AG04449 (cell line): ENCODE measurements at regions not wholly inside any gene's neighbourhood (a gene's known extent, or its start where the extent isn't known, plus 50 kb on each side); places are given as distances from the start of the nearest gene placed in this dataset.

Experiments
- CTCF ChIA-PET: fragments of 350-600 bp; formaldehyde crosslinking; extraction: SDS; loops from one replicate; lab custom pipeline; 2021; ENCODE audit warnings: antibody characterized with exemption; lab: Yijun Ruan, JAX
- POLR2A ChIA-PET: fragments of 400-600, 350-600 bp; formaldehyde crosslinking; extraction: SDS; loops from one replicate; lab custom pipeline; 2020; ENCODE audit warnings: antibody characterized with exemption, inconsistent platforms; lab: Yijun Ruan, JAX
- DNase-seq: peaks from one replicate; pipeline ENCODE4 v3.0.0-alpha.2; 2010; ENCODE audit warnings: low read depth, low spot score
- H3K4me3 ChIP-seq: 2 replicates; pipeline ENCODE4 v1.5.1; 2011; ENCODE audit warnings: low read depth, mild to moderate bottlenecking, control low read depth, low read length
- TF ChIP-seq, protein P1 (sequence below): IDR thresholded peaks from one replicate; pipeline ENCODE4 v1.5.1; 2011; ENCODE audit warnings: mild to moderate bottlenecking, moderate library complexity, low read length, control low read depth, inconsistent platforms; ENCODE audit not compliant: insufficient read depth; ENCODE audit errors: missing control alignments

DNA sequence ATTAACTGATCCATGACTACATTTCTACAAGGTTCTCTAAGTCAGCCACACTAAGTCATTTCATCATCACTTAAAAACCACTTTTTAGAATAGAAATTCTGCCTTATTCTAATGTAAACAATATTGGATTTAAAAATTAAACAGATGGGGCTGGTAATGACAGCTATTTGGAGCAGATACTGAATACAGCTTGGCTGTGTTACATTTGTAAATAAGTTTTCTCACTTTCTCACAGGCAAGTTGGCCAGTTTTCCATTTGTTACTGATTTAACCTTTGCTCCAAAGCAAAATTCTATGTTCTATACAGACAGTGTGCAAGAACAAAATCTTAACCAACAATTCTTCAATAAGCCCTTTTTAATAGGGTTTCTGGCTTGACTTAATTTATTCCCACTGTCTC is 370.7 kb downstream of the GRIA2 start:
- POLR2A ChIA-PET: no interaction called here
- TF ChIP-seq, protein P1, sequence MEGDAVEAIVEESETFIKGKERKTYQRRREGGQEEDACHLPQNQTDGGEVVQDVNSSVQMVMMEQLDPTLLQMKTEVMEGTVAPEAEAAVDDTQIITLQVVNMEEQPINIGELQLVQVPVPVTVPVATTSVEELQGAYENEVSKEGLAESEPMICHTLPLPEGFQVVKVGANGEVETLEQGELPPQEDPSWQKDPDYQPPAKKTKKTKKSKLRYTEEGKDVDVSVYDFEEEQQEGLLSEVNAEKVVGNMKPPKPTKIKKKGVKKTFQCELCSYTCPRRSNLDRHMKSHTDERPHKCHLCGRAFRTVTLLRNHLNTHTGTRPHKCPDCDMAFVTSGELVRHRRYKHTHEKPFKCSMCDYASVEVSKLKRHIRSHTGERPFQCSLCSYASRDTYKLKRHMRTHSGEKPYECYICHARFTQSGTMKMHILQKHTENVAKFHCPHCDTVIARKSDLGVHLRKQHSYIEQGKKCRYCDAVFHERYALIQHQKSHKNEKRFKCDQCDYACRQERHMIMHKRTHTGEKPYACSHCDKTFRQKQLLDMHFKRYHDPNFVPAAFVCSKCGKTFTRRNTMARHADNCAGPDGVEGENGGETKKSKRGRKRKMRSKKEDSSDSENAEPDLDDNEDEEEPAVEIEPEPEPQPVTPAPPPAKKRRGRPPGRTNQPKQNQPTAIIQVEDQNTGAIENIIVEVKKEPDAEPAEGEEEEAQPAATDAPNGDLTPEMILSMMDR: no peak
- CTCF ChIA-PET: no interaction called here
- no peak for DNase-seq
- H3K4me3 ChIP-seq: no peak overlapping the region

DNA sequence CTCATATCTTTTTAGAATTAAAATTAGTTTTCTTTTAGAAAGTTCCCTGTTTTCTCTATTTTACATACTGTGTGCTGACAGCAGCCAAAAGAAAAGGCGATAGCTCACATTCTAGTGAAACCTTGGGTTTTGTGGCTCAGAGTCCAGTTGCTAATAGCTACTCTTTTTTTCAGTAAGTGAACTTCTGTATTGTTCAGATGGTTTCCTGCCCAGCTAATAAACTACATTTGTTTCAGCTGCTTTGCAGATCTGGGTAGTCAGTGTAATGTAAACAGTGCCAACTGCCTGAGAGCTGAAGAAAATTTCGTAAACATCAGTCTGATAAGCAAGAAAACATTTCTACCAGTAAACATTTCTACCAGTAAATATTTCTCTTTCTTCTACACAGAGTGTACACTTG is 370.2 kb downstream of the GRIA2 start:
- TF ChIP-seq, protein P1: no peak
- ChIA-PET CTCF (interaction anchor here (0.9 kb wide), 1 partner anchor 10 kb away, joined by 3 read pairs; no protein-coding TSS in a partner anchor), POLR2A (no interaction called here)
- H3K4me3 ChIP-seq: no peak overlapping the region
- DNase-seq: no peak

DNA sequence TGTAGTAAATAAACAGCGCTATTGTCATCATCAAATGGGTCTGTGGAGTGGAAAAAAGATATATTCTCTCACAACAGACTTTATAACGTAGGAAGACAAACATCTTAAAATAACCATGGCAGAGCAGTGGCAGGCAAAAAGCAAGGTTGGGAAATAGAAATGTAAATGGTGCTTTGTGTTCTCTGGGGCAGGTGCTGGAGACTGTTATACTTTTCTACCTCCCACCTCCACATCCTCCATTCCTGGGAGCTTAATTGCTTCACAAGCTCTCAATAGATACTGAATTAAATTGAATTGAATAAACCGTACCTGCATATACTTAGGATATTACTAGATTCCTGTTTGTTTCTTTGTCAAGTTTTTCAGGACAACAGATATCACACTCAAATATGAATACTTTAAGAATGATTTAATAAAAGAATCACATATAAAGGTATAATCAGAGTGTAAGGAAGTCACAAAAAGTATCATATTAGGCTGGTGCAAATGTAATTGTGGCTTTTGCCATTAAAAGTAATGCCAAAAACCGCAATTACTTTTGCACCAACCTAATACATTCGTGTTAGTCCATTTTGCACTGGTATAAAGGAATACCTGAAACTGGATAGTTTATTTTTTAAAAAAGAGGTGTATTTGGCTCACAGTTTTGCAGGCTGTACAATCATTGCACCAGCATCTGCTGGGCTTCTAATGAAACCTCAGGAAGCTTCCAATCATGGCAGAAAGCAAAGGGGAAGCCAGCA is 367.3 kb downstream of the GRIA2 start:
- H3K4me3 ChIP-seq: no peak overlapping the region
- TF ChIP-seq, protein P1: no peak
- DNase-seq: no peak
- ChIA-PET POLR2A (no interaction called here), CTCF (no interaction called here)

DNA sequence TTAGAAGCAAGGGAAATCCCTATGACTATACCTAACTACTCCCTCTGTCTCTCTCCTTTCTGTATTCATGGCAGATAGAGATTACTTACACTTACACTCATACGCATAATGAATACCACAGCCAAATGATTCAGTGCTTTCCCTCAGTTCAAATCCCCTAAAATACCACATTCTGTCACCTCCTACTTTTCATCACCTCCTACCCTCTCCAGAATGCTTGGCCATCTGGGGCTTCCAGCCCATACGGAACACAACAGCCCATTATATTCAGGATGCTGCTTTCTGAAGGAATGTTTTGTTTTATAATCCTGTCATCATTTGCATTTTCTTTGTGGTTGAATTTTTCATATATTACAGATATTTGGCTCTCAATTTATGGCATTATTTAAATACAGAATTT is 361.6 kb downstream of the GRIA2 start:
- POLR2A ChIA-PET: no interaction called here
- no peak for DNase-seq
- TF ChIP-seq, protein P1: no peak
- CTCF ChIA-PET: no interaction called here
- H3K4me3 ChIP-seq: no peak overlapping the region

DNA sequence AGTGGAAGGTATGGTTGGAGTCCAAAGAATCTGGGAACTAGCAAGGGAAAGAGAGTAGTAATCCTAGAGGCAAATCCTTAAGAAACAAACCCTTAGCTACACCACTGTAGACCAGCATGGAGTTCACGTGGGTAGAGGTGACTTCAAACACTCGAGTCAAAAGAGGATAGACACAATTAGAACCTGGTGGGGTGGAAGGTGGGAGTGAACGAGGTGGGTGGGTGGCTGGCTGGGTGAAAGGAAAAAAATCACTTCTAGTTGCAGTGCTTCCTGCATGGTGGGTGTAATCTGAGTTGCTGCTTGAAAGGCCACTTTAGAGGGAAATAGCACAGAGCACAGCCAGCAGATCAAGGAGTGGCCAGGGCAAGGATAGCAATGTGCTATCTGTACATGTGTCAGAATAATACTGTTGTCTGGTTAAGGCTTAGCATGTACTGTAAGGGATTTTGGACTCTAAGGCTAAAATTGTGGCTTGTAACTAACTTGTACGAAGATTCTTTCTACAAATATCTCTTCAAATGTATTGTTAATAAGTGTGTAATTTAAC is 356.2 kb downstream of the GRIA2 start:
- no peak for DNase-seq
- TF ChIP-seq, protein P1: no peak
- ChIA-PET POLR2A (no interaction called here), CTCF (no interaction called here)
- no peak overlapping the region for H3K4me3 ChIP-seq

DNA sequence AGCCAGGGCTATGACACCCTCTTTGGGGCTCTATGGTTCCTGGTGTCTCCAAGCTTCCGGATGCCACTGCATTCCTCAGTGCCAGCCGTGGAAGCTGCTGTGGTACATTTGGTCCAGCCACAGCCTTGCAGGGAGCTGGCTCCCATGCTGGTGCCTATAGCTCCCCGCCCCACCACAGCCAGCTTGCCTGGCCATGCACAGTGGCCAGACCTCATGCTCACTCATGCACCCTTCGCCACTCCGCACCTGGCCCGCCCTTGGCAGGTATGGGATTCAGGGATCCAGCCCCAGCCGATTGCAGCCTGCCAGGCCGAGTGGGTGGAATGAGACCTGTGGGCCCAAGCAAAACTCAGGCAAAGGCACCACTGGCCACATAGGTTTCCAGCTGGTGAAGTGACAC is 354.8 kb downstream of the GRIA2 start:
- ChIA-PET POLR2A (no interaction called here), CTCF (no interaction called here)
- DNase-seq: no peak
- TF ChIP-seq, protein P1: no peak
- H3K4me3 ChIP-seq: no peak overlapping the region
